GM23248 (cell line): ENCODE measurements at regions not wholly inside any gene's neighbourhood (a gene's known extent, or its start where the extent isn't known, plus 50 kb on each side); places are given as distances from the start of the nearest gene placed in this dataset.

ENCODE experiments used
- DNase-seq: peaks from one replicate; pipeline ENCODE4 v3.0.0-alpha.2; 2015
- H2AFZ ChIP-seq: fragments of 200-600 bp; sonication (generic); 2 replicates; pipeline ENCODE4 v1.6.1; 2016; ENCODE audit warnings: antibody characterized with exemption
- H3F3A ChIP-seq: fragments of 200-600 bp; sonication (generic); 2 replicates; pipeline ENCODE4 v1.6.1; 2016; ENCODE audit warnings: mild to moderate bottlenecking, antibody characterized with exemption, mixed run types; ENCODE audit not compliant: insufficient read depth
- H3K27ac ChIP-seq: fragments of 200-600 bp; sonication (generic); 2 replicates; pipeline ENCODE4 v1.5.1; 2016; ENCODE audit warnings: mild to moderate bottlenecking
- H3K27me3 ChIP-seq: fragments of 200-600 bp; sonication (generic); replicated peaks from 2 replicates; pipeline ENCODE4 v1.6.1; 2016; ENCODE audit warnings: mild to moderate bottlenecking; ENCODE audit not compliant: insufficient read depth
- H3K36me3 ChIP-seq: fragments of 200-600 bp; sonication (generic); 2 replicates; pipeline ENCODE4 v1.6.1; 2016; ENCODE audit warnings: low read depth, mild to moderate bottlenecking
- H3K4me1 ChIP-seq: fragments of 200-600 bp; sonication (generic); 2 replicates; pipeline ENCODE4 v1.6.1; 2016; ENCODE audit warnings: mild to moderate bottlenecking; ENCODE audit not compliant: insufficient read depth
- H3K4me2 ChIP-seq: fragments of 200-600 bp; sonication (generic); one replicate; pipeline ENCODE4 v1.6.1; 2016; ENCODE audit warnings: mild to moderate bottlenecking; ENCODE audit not compliant: unreplicated experiment
- H3K4me3 ChIP-seq: fragments of 200-600 bp; sonication (generic); 2 replicates; pipeline ENCODE4 v1.5.1; 2016; ENCODE audit warnings: mild to moderate bottlenecking
- H3K79me2 ChIP-seq: fragments of 200-600 bp; sonication (generic); 2 replicates; pipeline ENCODE4 v1.6.1; 2016; ENCODE audit warnings: mild to moderate bottlenecking; ENCODE audit not compliant: insufficient read depth
- H3K9ac ChIP-seq: fragments of 200-600 bp; sonication (generic); 2 replicates; pipeline ENCODE4 v1.6.1; 2016; ENCODE audit warnings: mild to moderate bottlenecking
- H3K9me2 ChIP-seq: fragments of 200-600 bp; sonication (generic); 2 replicates; pipeline ENCODE4 v1.6.1; 2016; ENCODE audit warnings: mixed run types, mild to moderate bottlenecking, moderate library complexity; ENCODE audit not compliant: insufficient read depth
- H3K9me3 ChIP-seq: fragments of 200-600 bp; sonication (generic); one replicate; pipeline ENCODE4 v1.6.1; 2017; ENCODE audit warnings: low read depth
- H4K20me1 ChIP-seq: fragments of 200-600 bp; sonication (generic); 2 replicates; pipeline ENCODE4 v1.6.0; 2016; ENCODE audit not compliant: insufficient read depth
- EZH2 ChIP-seq: fragments of 200-600 bp; sonication (generic); IDR thresholded peaks from 2 replicates; pipeline ENCODE4 v1.6.1; 2018; ENCODE audit warnings: antibody characterized with exemption, mild to moderate bottlenecking; ENCODE audit not compliant: insufficient read depth, poor library complexity, severe bottlenecking
- EZH2phosphoT487 ChIP-seq: fragments of 200-600 bp; sonication (generic); IDR thresholded peaks from 2 replicates; pipeline ENCODE4 v1.6.1; 2018; ENCODE audit warnings: antibody characterized with exemption, moderate library complexity, mild to moderate bottlenecking, low read depth; ENCODE audit not compliant: insufficient read depth
- WGBS, 2 experiments: methylation state at CpG; one replicate each; pipeline ENCODE4 v1.1.6; 2015 to 2017; ENCODE audit warnings: low lambda C conversion rate in 2 of 2, low coverage in 1 of 2; ENCODE audit errors: missing lambda C conversion rate in 2 of 2; 5-methylcytosine and 5-hydroxymethylcytosine counted together
- in situ Hi-C: fragments of 300-500 bp; cut with MboI; formaldehyde crosslinking; loops from 2 replicates; pipeline ENCODE4 v1.15.0; 2020

GRCh38 chr14:104361921-104362681, 217.5 kb upstream of the C14orf180 start:
- no peak for DNase-seq
- H3K4me2 ChIP-seq: no peak overlapping the region
- H3K36me3 ChIP-seq: no peaks in the 10 kb centered on the region
- no peaks in the 10 kb centered on the region for H3K79me2 ChIP-seq
- no peaks in the 10 kb centered on the region for H3F3A ChIP-seq
- no peak overlapping the region for H2AFZ ChIP-seq
- H3K27me3 ChIP-seq: no peaks in the 10 kb centered on the region
- WGBS, 2 experiments: 14% methylated on average over 13 to 19 of the region's 20 CpGs
- TF ChIP-seq EZH2: no peak
- TF ChIP-seq EZH2phosphoT487: no peak
- no peak overlapping the region for H3K27ac ChIP-seq
- no peak overlapping the region for H3K9ac ChIP-seq
- H3K9me2 ChIP-seq: no peaks in the 10 kb centered on the region
- H3K4me1 ChIP-seq: no peaks in the 10 kb centered on the region
- H3K4me3 ChIP-seq: no peak overlapping the region
- no peaks in the 10 kb centered on the region for H3K9me3 ChIP-seq
- no peaks in the 10 kb centered on the region for H4K20me1 ChIP-seq
- in situ Hi-C loops: no loop called here

- Histone ChIP-seq H3K9ac (no peak overlapping the region), H3K4me3 (no peak overlapping the region), H3K27ac (no peak overlapping the region), H3K9me3 (no peaks in the 10 kb centered on the region), H3K4me1 (no peaks in the 10 kb centered on the region), H3F3A (no peaks in the 10 kb centered on the region), H3K4me2 (no peak overlapping the region), H3K79me2 (no peaks in the 10 kb centered on the region), H3K36me3 (no peaks in the 10 kb centered on the region), H3K9me2 (no peaks in the 10 kb centered on the region), H2AFZ (no peak overlapping the region), H3K27me3 (no peaks in the 10 kb centered on the region), H4K20me1 (no peaks in the 10 kb centered on the region)
- WGBS, 2 experiments: 50 to 52% methylated on average over 19 of the region's 19 CpGs
- no peak for TF ChIP-seq EZH2phosphoT487
- no peak for TF ChIP-seq EZH2
- in situ Hi-C loops: no loop called here
- no peak for DNase-seq
Observed at GRCh38 chr14:104362761-104363605, 216.6 kb upstream of the C14orf180 start.

GRCh38 chr14:104363891-104364760, 215.4 kb upstream of the C14orf180 start:
- Histone ChIP-seq H3K4me1 (no peaks in the 10 kb centered on the region), H3K9me3 (no peaks in the 10 kb centered on the region), H3K9me2 (no peaks in the 10 kb centered on the region), H3F3A (no peaks in the 10 kb centered on the region), H3K4me2 (no peak overlapping the region), H3K9ac (no peak overlapping the region), H3K36me3 (no peaks in the 10 kb centered on the region), H3K27me3 (no peaks in the 10 kb centered on the region), H3K79me2 (no peaks in the 10 kb centered on the region), H3K4me3 (no peak overlapping the region), H3K27ac (no peak overlapping the region), H4K20me1 (no peaks in the 10 kb centered on the region), H2AFZ (no peak overlapping the region)
- TF ChIP-seq EZH2phosphoT487 (no peak), EZH2 (no peak)
- 45 to 46% methylated on average over 20 of the region's 20 CpGs for WGBS, 2 experiments
- no peak for DNase-seq
- in situ Hi-C loops: no loop called here

GRCh38 chr14:104364830-104365229, 214.7 kb upstream of the C14orf180 start:
- H3K79me2 ChIP-seq: no peaks in the 10 kb centered on the region
- no peaks in the 10 kb centered on the region for H3K4me1 ChIP-seq
- TF ChIP-seq EZH2: no peak
- no peak for TF ChIP-seq EZH2phosphoT487
- WGBS, 2 experiments: 31 to 40% methylated on average over 10 of the region's 10 CpGs
- in situ Hi-C loops: no loop called here
- no peak overlapping the region for H3K4me2 ChIP-seq
- H3K27me3 ChIP-seq: no peaks in the 10 kb centered on the region
- no peaks in the 10 kb centered on the region for H3K9me2 ChIP-seq
- H3K9ac ChIP-seq: no peak overlapping the region
- H4K20me1 ChIP-seq: no peaks in the 10 kb centered on the region
- H3K4me3 ChIP-seq: no peak overlapping the region
- DNase-seq: no peak
- no peak overlapping the region for H2AFZ ChIP-seq
- H3K36me3 ChIP-seq: no peaks in the 10 kb centered on the region
- H3F3A ChIP-seq: no peaks in the 10 kb centered on the region
- no peaks in the 10 kb centered on the region for H3K9me3 ChIP-seq
- no peak overlapping the region for H3K27ac ChIP-seq
